RKO (cell line): ENCODE measurements at regions not wholly inside any gene's neighbourhood (a gene's known extent, or its start where the extent isn't known, plus 50 kb on each side); places are given as distances from the start of the nearest gene placed in this dataset.

Experiments
- DNase-seq: peaks from one replicate; pipeline ENCODE4 v3.0.0-alpha.2; 2016; ENCODE audit warnings: low spot score

GRCh38 chr5:3278643-3279042 is 317.0 kb upstream of the IRX1 start:
- DNase-seq, result no peak

- DNase-seq, result no peak
Measured at GRCh38 chr5:3277590-3278196, 317.9 kb upstream of the IRX1 start.

- DNase-seq, result no peak
Measured at GRCh38 chr5:3276896-3277295, 318.7 kb upstream of the IRX1 start.

- no peak for DNase-seq
Measured at GRCh38 chr5:3269395-3270169, 326.1 kb upstream of the IRX1 start.

- DNase-seq, result no peak
Measured at GRCh38 chr5:3268760-3269330, 326.8 kb upstream of the IRX1 start.

- DNase-seq, result no peak
Measured at GRCh38 chr5:3266861-3267260, 328.8 kb upstream of the IRX1 start.

- DNase-seq, result no peak
Measured at GRCh38 chr5:3265936-3266335, 329.7 kb upstream of the IRX1 start.

- no peak for DNase-seq
Measured at GRCh38 chr5:3265131-3265885, 330.3 kb upstream of the IRX1 start.

- DNase-seq, result no peak
Measured at GRCh38 chr5:3262451-3262850, 333.2 kb upstream of the IRX1 start.

GRCh38 chr5:3261081-3261480 is 334.6 kb upstream of the IRX1 start:
- DNase-seq, result no peak

- no peak for DNase-seq
Measured at GRCh38 chr5:3258050-3258449, 337.6 kb upstream of the IRX1 start.

GRCh38 chr5:3252235-3252634 is 343.4 kb upstream of the IRX1 start:
- no peak for DNase-seq

GRCh38 chr5:3251784-3252183 is 343.8 kb upstream of the IRX1 start:
- DNase-seq, result no peak

GRCh38 chr5:3249401-3249800 is 346.2 kb upstream of the IRX1 start:
- no peak for DNase-seq

- no peak for DNase-seq
Measured at GRCh38 chr5:3237276-3237868, 358.3 kb upstream of the IRX1 start.

- DNase-seq, result no peak
Measured at GRCh38 chr5:3234566-3234965, 361.1 kb upstream of the IRX1 start.

GRCh38 chr5:3230941-3231340 is 364.7 kb upstream of the IRX1 start:
- DNase-seq, result no peak

GRCh38 chr5:3230254-3230653 is 365.4 kb upstream of the IRX1 start:
- DNase-seq, result no peak

GRCh38 chr5:3226196-3226920 is 369.3 kb upstream of the IRX1 start:
- DNase-seq, result no peak

GRCh38 chr5:3225201-3225960 is 370.3 kb upstream of the IRX1 start:
- no peak for DNase-seq

GRCh38 chr5:3222924-3223323 is 372.7 kb upstream of the IRX1 start:
- no peak for DNase-seq
